ENCODE measurements at regions not wholly inside any gene's neighbourhood (a gene's known extent, or its start where the extent isn't known, plus 50 kb on each side); places are given as distances from the start of the nearest gene placed in this dataset.

GRCh38 chr4:27194599-27195176 is 334.0 kb downstream of the STIM2 start (continued):
- no peak for TF ChIP-seq ZBTB11 (CRISPR knock-in tag; IDR thresholded peaks at IDR 0.05)
- TF ChIP-seq RAD51 (IDR thresholded peaks at IDR 0.05): no peak
- no peak for TF ChIP-seq ATF7 (IDR thresholded peaks at IDR 0.05; ENCODE audit: low read depth)
- TF ChIP-seq, protein P1, sequence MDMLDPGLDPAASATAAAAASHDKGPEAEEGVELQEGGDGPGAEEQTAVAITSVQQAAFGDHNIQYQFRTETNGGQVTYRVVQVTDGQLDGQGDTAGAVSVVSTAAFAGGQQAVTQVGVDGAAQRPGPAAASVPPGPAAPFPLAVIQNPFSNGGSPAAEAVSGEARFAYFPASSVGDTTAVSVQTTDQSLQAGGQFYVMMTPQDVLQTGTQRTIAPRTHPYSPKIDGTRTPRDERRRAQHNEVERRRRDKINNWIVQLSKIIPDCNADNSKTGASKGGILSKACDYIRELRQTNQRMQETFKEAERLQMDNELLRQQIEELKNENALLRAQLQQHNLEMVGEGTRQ (IDR thresholded peaks at IDR 0.05; ENCODE audit: borderline replicate concordance, low read depth, low read length): no peak
- no peak for TF ChIP-seq SKIL (IDR thresholded peaks at IDR 0.05; ENCODE audit: low read depth, poor library complexity, severe bottlenecking)
- TF ChIP-seq LARP7 (IDR thresholded peaks at IDR 0.05): no peak

Measured in GM12878 (cell line).